HG02759 (cell line): ENCODE measurements at regions not wholly inside any gene's neighbourhood (a gene's known extent, or its start where the extent isn't known, plus 50 kb on each side); places are given as distances from the start of the nearest gene placed in this dataset.

ENCODE experiments used
- ATAC-seq: cut with Tn5 transposase; IDR thresholded peaks from one replicate; pipeline ENCODE4 v1.9.1; 2021; ENCODE audit warnings: mild to moderate bottlenecking, moderate library complexity; ENCODE audit not compliant: unreplicated experiment

DNA sequence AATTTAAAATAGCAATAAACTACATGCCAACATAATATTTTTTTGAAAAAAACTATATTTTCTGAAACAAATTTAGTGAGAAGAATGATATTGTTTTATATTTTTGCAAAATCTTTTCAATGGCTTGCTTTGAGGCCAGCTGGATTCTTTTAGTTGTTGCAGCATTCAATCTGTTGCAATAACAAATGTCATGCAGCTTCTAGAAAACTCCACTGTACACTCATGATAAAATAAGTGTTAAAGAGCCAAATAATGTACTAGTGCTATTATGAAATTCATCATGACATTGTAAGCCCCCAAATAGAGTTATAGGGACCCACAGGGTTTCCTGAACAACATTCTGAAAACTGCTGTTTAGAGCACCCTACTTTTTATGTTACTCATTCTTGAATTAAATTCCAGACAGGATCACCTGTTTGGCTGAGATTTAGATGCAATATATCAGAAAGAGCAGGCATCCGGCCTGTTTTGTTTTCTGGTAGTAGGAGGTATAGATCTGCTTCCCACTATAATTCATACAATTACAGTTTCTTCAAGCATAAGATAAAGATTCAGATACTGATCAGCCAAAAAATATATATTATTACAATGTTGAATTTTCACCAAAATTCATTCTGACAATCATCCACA is 703.0 kb upstream of the ZNF385D start:
- ATAC-seq = no peak

GRCh38 chr3:22469995-22470394 is 719.0 kb upstream of the ZNF385D start:
- no peak for ATAC-seq

DNA sequence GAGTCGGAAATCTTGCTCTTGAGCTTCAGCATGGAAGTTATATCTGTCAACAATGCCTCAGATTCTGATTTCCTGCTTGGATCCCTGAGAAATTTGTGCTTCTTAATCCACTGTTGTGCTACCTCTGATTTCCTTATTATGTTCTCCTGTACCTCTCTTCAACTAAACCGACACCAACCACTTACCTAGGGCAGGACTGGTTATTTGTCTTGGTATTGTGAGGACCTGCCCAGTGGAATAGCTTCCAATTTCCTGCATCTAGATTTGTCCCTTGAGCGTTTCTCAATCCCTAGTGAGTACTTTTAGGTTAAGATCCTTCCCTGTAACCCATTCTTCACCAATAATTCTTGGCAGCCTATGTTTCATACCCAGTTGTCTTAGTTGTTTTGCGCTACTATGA is 720.5 kb upstream of the ZNF385D start:
- ATAC-seq = no peak

- no peak for ATAC-seq
These were observed 723.9 kb upstream of the ZNF385D start for GRCh38 chr3:22474706-22475445.

- ATAC-seq = no peak
These were observed 724.7 kb upstream of the ZNF385D start for GRCh38 chr3:22475665-22476240.

GRCh38 chr3:22476976-22477375 is 726.0 kb upstream of the ZNF385D start:
- no peak for ATAC-seq

DNA sequence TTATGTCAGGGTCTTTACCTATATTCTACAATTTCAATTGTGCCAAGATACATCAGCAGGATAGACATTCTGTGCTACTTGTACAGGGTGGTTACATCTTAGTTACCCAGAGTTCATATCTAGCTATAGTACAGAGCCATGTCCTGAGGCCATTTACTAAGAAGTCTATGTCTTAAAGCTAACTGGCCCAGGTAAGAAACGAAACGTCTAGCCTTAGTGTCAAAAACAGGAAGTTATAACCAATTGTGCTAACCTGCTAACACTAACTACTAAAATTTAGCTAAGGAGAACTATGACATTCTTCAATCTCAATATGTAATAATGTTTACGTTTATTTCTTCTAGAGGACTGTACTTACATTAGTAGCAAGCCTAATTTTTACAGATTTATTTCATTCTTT is 717.2 kb upstream of the UBE2E2 start:
- no peak for ATAC-seq

- ATAC-seq = no peak
These were observed 712.4 kb upstream of the UBE2E2 start for GRCh38 chr3:22490747-22491146.

GRCh38 chr3:22491344-22491743 is 711.8 kb upstream of the UBE2E2 start:
- no peak for ATAC-seq

DNA sequence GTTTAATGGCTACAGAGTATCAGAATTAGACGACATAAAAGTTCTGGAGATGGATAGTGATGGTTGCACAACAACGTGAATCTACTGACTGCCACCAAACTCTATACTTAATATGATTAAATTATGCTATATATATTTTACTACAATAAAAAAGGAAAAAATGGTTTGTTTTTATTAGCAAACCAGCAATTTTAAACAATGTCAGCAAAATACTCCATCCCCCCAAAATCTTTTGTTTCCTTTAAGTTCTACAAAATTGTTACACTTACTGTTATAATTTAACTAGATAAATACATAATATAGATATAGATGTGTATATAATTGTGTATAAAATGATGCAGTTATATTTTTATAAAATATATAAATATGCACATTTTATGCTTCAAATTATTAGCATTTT is 710.8 kb upstream of the UBE2E2 start:
- no peak for ATAC-seq

DNA sequence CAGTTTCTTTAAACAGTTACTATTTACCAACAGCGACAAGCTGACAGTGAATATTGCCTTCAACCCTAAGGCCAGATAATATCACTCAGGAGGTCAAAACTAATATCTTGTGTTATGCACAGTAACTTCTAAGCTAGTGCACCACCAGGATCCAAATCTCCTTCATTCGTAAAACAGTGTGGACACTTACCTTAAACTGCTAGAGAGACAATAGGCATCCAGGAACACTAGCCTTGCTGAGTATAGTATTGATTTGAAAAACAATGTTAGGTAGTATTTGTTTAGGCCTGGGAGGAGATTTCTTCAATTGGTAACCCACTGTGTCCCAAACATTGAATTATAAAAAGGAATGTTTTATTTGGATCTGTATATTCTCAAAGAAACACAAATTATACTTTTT is 707.9 kb upstream of the UBE2E2 start:
- ATAC-seq = no peak

DNA sequence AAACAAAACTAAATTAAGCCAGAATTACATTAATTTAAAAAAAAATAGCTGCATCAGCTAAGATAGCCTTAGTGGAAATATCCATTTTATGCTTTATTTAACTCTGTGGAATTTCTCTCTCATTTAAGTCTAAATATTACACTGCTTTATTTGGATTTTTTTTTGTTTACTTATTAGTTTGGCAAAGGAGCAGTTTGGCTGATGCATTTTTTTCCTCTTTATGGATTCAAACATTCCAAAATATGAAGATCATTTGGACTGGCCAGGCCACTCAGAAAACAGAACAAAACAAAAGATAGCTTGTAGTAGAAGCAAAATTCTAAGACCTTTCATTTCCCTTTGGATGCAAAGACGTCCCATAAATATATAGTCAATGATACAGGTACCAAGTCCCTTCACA is 707.3 kb upstream of the UBE2E2 start:
- no peak for ATAC-seq

DNA sequence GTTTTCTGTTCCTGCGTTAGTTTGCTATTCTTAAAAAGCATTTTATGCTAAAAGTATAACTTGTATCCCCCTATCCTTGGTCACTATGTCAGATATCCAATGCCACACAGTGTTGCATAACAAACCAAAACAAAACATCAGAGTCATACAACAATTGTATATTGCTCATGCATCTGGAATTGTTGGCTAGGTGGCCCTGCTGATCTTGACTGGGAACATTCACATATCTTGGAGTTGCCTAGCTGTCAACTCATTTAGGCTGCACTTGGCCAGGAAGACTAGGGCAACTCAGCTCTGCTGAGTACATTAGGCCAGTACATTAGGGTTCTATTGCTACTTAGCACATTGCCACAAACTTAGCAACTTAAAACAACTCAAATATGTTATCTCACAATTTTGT is 706.5 kb upstream of the UBE2E2 start:
- no peak for ATAC-seq

DNA sequence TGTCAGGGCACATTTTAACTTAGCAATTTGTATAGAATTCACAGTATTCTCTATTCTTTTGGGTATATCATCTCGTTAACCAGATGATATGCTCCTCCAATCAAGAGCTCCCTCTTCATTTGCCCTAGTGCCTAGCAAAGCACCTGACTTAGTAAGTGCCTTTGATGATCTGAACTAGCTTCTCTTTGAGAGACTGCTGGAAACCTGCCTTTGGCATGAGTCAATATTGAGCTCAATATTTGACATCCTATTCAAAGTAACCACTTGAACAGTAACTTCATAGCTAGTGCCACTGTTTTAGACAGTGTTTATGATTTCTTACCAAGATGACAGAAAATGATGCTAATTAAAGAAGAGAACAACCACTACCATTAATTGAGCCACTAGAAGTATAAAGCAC is 696.3 kb upstream of the UBE2E2 start:
- no peak for ATAC-seq

GRCh38 chr3:22507709-22508108 is 695.4 kb upstream of the UBE2E2 start:
- ATAC-seq = no peak

- ATAC-seq = no peak
These were observed 679.2 kb upstream of the UBE2E2 start for GRCh38 chr3:22523925-22524324.

- ATAC-seq = no peak
These were observed 676.8 kb upstream of the UBE2E2 start for GRCh38 chr3:22526266-22526837.

DNA sequence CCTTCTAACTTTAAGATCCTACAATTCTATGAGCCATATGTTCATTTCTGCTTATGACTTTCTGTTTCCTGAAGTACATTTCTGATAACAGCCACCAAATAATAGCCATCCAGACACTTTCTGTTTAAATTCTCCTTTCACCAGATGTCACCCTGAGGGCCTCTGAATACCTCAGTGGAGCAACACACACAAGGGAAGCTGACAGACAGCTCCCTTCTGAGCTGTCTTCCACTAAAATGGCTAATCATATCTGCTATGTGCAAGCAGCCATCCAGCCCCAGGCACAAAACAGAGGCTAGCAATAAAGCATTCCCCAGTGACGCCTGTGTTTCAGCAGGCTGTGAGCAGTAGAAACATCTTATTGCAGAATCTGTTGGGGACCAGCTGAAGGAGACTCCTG is 666.6 kb upstream of the UBE2E2 start:
- no peak for ATAC-seq

GRCh38 chr3:22537560-22537959 is 665.6 kb upstream of the UBE2E2 start:
- ATAC-seq = no peak

DNA sequence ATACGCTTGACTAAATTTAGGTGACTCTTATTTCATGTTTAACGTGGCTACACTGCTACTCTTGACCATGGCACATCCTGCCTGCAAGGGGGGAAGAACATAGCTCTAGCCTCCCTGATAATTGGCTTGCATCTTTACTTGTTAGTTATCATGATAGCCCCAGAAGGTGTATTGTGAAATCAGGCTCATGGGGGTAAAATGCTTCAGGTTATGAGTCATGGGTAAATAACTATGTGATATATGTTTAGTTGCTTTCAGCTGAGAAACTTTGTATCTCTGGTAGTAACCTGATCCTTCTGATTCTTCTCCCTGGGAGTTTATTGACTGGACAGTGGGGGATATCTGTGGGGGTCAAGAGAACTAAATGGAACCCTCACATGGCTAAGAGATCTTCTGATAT is 660.8 kb upstream of the UBE2E2 start:
- no peak for ATAC-seq

GRCh38 chr3:22555753-22556435 is 647.2 kb upstream of the UBE2E2 start:
- no peak for ATAC-seq

GRCh38 chr3:22565393-22565792 is 637.7 kb upstream of the UBE2E2 start:
- no peak for ATAC-seq
